ENCODE measurements at regions not wholly inside any gene's neighbourhood (a gene's known extent, or its start where the extent isn't known, plus 50 kb on each side); places are given as distances from the start of the nearest gene placed in this dataset.

- TF ChIP-seq ARID4B (CRISPR knock-in tag; IDR thresholded peaks at IDR 0.05; ENCODE audit: borderline replicate concordance) (no peak), TEAD4 (CRISPR knock-in tag; IDR thresholded peaks at IDR 0.05) (no peak), ELF4 (CRISPR knock-in tag; IDR thresholded peaks at IDR 0.05; ENCODE audit: low read depth) (no peak), ZNF512 (CRISPR knock-in tag; IDR thresholded peaks at IDR 0.05; ENCODE audit: borderline replicate concordance) (no peak), KAT7 (CRISPR knock-in tag; IDR thresholded peaks at IDR 0.05; ENCODE audit: borderline replicate concordance) (no peak)
These were observed 382.9 kb upstream of the MCTP2 start (continued) for GRCh38 chr15:93848490-93848889.

GRCh38 chr15:93848076-93848475, 383.3 kb upstream of the MCTP2 start:
- no peaks in the 10 kb centered on the region; the same call in 1 of the 2 replicates for H3K27me3 Mint-ChIP-seq (ENCODE audit: low read depth)
- TF ChIP-seq ZNF281 (CRISPR knock-in tag; IDR thresholded peaks at IDR 0.05) (no peak), USF2 (CRISPR knock-in tag; IDR thresholded peaks at IDR 0.05) (no peak), ZNF532 (CRISPR knock-in tag; IDR thresholded peaks at IDR 0.05; ENCODE audit: borderline replicate concordance) (no peak), PRRX2 (CRISPR knock-in tag; IDR thresholded peaks at IDR 0.05) (no peak), ZNF219 (CRISPR knock-in tag; IDR thresholded peaks at IDR 0.05; ENCODE audit: borderline replicate concordance) (no peak), ZNF512 (CRISPR knock-in tag; IDR thresholded peaks at IDR 0.05; ENCODE audit: borderline replicate concordance) (no peak), CREB1 (CRISPR knock-in tag; IDR thresholded peaks at IDR 0.05) (no peak), ZBTB21 (CRISPR knock-in tag; IDR thresholded peaks at IDR 0.05; ENCODE audit: borderline replicate concordance) (no peak), NFATC4 (CRISPR knock-in tag; IDR thresholded peaks at IDR 0.05) (no peak), CREM (CRISPR knock-in tag; IDR thresholded peaks at IDR 0.05) (no peak), ESRRA (CRISPR knock-in tag; IDR thresholded peaks at IDR 0.05; ENCODE audit: borderline replicate concordance) (no peak), FOXP1 (CRISPR knock-in tag; IDR thresholded peaks at IDR 0.05; ENCODE audit: borderline replicate concordance) (no peak)
- no peaks in the 10 kb centered on the region for H3K9me3 Mint-ChIP-seq
- no peaks in the 10 kb centered on the region for H3K36me3 Mint-ChIP-seq
- H3K4me1 Mint-ChIP-seq = peaks cover 12% of the 10 kb centered on the region
- H3K27ac Mint-ChIP-seq = no peak overlapping the region
- DNase-seq (ENCODE audit: low spot score) (no peak), ATAC-seq (no peak)
- H3K4me3 Mint-ChIP-seq = no peak overlapping the region
- POLR2A ChIA-PET = no interaction called here
- CTCF ChIA-PET = no interaction called here
